ENCODE measurements at regions not wholly inside any gene's neighbourhood (a gene's known extent, or its start where the extent isn't known, plus 50 kb on each side); places are given as distances from the start of the nearest gene placed in this dataset.
"Not testable (repeated sequence)": the region's sequence is repeated elsewhere in the genome, so short reads cannot be mapped to it uniquely, and the experiment has no call there.

DNA sequence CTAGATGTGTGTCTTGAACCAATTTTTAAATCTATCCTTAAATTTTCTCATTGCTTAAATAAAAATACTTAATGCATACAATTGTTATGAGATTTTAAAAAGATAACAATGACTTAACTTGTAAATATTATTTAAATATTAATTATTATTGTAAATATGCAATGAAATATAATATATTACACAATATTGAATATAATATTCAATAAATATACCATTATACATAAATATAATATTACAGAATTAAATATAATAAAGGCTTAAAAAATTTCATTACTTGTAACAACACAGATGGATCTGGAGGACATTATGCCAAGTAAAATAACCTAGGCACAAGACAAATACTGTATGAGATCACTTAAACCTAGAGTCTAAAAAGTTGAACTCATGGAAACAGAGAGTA lies 1532.3 kb downstream of the PCDH9 start:
- DNase-seq (ENCODE audit: low read depth) = no peak

DNA sequence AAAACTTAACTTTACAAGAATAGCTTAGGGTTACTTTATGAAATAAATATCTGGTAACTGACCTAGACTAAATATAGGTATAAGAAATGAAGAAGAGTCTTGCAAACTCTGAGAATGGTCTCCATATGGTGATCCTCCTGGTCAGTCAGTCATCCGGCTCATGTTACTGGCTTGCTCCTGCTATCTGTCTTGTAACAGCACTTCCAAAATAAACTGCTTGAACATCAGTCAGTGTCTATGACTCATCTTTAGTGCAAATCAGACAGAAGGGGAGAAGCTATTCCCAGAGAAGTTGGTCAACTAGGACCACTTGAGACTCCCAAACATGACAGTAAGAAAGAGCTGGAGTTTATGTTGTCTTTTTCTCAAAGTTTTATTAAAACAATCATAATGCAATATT lies 1550.9 kb downstream of the PCDH9 start:
- DNase-seq (ENCODE audit: low read depth) = no peak

DNA sequence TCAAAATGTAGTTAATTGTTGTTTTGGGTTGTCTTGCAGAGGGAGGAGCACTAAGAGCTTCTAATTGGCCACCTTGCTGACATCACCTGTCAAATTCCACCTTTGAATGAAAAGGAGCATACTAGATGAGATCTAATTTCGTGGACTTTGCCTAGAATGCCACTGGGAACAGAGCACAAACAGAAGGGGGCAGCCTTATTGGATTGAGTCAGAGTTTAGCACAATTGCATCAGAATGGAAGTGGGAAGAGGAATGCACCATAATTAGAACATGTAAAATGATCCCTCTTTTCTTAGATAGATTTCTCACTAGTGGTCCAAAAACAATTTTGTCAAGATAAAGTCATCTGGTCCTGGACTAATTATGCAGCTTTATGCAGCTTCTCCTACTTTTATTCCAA lies 1552.2 kb downstream of the PCDH9 start:
- DNase-seq (ENCODE audit: low read depth) = peak; percentile 9

DNA sequence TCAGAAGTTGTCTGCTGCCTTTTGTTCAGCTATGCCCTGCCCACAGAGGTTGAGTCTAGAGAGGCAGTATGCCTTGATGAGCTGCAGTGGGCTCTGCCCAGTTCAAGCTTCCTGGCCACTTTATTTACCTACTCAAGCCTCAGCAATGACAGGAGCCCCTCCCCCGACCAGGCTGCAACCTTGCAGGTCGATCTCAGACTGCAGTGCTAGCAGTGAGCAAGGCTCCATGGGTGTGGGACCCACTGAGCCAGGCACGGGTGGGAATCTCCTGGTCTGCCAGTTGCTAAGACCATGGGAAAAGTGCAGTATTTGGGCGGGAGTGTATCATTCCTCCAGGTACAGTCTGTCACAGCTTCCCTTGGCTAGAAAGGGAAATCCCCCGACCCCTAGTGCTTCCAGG lies 1554.8 kb downstream of the PCDH9 start:
- DNase-seq (ENCODE audit: low read depth) = not testable (repeated sequence)

DNA sequence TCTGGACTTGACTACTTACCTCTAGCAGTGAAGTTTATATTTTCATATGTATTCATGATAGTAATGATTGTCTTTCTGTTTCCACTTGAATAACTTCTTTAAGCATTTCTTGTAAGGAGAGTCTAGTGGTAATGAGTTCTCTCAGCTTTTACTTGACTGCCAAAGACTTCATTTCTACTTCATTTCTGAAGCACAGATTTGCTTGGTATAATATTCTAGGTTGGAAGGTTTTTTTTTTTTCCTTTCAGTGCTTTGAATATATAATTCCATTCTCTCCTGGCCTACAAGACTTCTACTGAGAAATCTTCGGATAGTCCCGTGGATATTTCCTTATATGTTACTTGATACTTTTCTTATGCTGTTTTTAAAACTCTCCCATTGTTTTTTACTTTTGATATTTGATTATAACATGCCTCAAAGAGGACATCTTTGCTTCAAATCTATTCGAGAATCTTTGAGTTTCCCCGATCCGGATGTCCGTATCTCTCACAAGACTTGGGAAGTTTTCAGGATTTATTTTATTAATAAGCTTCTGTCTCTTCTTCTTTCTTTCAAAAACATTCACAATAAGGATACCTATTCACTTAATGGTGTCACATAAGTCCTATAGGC lies 1560.0 kb downstream of the PCDH9 start:
- no peak for DNase-seq (ENCODE audit: low read depth)

DNA sequence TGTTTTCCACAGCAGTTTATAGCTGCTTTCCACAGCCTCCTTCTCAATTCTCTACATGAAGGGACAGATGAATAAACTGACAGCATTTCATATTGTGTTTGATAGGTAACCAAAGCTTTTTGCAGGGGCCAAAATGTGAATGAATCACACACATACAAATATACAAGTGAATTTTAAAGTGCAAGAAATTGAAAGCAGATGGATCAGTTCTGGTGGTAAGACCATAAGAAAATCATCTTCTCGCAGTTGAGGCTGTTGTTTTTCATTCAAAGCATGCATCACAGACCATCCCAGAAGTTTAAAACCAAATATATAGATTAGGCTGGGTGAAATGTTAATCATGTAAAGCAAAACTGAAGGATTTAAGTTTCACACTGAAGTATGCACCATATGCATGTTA lies 1569.4 kb downstream of the PCDH9 start:
- DNase-seq (ENCODE audit: low read depth) = no peak

DNA sequence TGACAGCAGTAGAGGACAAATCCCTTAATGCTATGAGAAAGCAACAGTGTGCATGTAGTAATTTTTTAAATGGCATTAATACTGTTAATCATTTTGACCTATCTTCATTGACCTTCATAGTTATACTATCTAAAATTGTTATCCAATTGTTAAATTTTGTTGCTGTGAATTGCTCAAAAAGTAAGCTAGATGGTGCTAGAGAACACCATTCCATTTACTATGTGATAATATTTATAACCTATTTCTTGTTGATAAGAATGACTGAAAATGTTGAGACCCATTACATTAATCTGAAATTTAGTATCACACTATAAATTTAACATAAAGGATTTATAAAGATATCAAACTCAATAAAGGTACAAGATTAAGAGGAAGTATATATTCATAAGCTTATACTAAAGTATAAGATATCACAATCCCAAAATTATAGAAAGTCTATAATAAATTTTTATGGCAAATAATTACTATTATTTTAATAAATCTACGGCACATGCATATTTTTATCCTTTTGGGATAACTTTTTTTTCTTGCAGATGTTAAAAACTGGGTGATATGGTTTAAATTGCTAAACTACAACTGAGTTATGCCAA lies 1573.3 kb downstream of the PCDH9 start:
- peak; percentile 14 for DNase-seq (ENCODE audit: low read depth)

DNA sequence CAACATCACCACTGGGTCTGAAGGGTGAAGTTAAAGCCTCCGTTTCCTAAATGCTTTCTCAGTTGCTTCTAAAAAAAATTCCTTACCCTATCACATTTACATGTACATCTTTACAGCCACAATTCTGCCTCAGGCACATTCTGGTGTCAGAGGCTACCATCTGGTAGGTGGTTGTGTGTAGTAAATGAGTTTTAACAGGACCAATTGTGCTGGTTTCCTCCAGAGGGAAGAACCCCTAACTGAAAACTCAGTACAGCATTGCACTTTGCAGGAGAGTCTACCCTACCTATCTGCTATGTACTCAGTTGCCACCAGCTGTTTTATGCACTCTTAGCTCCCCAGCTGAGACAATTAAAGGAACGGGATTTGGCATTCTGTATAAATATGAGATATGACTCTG lies 1576.5 kb downstream of the PCDH9 start:
- DNase-seq (ENCODE audit: low read depth) = no peak

DNA sequence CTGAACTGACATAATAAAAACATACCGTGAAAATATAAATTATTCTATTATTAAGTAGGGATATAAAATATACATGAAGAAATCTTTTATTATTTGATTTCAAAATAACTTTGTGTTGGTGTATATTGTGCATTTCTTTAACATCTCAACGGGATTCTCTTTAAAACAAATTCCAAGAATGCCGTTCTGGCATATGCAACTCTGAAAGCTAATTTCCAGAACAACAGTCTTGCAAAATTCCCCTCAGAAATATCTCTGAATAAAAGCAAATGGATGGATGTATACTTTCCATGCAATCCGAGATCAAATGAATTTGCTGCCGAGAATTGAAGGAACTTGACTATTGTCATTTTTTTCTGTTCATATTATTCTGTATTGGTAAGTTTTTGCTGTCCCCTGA lies 1579.8 kb downstream of the PCDH9 start:
- DNase-seq (ENCODE audit: low read depth) = no peak

DNA sequence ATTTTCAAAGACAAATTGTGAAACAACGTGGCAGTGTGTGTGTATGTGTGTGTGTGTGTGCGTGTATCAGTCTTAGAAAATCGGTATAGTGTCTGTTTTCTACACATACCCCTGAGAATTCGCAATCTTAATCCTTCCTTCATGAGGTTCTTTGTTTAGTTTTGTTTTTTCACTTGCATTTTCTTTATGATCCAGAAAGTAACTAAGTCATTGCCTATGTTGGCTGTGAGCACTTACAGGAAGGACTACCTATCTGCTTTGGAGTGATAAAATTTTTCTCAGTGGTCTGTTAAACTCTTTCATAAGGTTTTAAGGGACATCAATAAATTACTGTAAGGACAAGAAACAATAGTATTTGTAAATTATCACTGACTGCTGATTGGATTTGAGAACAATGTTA lies 1587.1 kb downstream of the PCDH9 start:
- no peak for DNase-seq (ENCODE audit: low read depth)

DNA sequence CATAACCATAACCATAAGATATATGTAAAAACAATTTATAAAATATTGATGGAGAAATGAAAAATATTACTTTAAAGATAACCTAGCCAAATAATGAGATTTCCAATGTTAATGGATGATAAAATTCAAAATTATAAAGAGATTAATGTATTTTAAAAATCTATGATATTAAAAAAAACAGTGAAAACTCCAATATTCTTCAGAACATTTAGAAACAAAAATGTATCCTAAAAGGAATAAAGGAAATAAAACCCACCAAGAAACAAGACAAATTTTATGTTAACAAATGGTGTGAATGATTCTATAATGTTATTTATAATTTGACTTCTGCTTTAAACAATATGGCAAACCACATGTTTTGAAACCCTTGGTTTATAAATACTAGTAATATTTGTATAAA lies 1587.8 kb downstream of the PCDH9 start:
- no peak for DNase-seq (ENCODE audit: low read depth)

DNA sequence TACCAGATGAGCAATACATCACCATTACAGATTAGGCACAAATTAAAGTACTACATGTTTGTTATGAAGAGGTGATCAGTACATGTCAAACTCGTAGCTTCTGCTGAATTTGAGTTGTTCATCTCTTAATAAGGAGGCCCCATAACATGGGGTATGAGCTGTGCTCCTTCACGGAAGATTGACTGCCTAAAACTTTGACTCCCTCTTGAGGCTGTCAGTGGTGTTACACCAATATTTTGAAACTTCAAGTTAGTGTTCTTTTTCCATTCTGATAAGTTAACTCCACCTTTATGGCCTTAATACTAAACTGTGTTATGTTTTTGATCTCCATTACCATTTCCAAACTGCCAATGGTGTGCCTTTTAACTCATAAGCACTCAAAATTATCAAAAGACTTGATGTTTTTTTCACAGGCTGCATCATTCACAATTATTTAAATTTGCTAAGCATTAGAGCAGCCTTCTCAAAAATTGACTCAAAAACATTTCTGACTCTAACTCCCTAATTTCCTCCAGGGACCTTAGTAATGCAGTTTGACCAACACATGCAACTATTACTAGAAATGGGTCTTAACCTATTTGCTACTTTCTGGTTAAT lies 1591.5 kb downstream of the PCDH9 start:
- DNase-seq (ENCODE audit: low read depth) = peak; percentile 37

DNA sequence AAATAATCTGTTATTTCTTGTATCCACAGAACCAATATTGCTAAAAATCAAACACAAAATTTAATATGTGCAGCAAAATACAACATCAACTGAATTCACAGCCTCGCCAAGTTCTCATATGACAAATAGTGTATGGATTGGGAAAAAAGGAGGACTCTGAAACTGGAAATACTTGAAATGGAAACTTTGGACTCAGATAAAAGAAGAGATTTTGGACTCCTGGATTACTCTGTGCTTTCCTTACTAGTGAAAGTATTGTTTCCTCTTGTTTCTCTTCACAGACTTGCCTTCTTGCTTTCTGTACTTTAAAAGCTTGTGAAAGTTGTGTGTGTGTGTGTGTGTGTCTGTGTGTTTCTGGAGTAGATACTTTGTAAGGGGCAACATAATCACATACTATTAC lies 1596.3 kb downstream of the PCDH9 start:
- no peak for DNase-seq (ENCODE audit: low read depth)

DNA sequence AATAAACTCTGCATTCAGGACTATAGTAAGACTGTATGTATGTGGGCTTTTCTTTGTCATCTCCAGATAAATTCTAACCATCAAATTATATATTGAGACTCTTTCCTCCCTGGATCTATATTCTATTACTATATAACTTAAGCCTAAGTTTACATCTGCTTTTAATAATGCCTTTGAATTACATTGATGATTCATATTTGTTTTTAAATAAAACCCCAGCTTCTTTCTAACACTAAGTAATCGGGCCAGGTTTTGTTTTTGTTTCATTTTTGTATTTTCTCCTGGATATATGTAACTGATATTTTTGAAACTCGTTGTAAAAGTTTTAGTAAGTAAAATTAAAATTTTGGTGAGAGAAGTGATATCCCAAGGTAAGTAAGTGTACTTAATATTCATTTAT lies 1599.1 kb downstream of the PCDH9 start:
- DNase-seq (ENCODE audit: low read depth) = no peak

DNA sequence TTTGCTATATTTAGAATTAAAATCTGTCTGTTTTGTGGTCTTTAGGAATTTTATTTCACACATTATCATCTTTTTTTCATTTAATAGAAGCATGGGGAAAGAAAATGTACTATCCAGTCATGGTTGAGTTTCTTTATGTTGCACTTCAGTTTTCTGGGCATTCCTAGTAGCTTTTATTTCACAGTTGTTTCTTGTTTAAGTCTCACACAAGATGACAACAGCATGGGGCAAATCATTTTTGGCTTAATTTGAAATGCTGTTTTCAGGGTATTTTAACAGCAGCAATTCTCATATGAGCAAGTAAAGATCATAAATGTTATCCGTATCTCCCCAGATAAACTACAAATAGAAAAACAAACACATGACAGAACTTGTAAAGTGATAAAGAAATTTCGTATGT lies 1600.2 kb downstream of the PCDH9 start:
- no peak for DNase-seq (ENCODE audit: low read depth)

DNA sequence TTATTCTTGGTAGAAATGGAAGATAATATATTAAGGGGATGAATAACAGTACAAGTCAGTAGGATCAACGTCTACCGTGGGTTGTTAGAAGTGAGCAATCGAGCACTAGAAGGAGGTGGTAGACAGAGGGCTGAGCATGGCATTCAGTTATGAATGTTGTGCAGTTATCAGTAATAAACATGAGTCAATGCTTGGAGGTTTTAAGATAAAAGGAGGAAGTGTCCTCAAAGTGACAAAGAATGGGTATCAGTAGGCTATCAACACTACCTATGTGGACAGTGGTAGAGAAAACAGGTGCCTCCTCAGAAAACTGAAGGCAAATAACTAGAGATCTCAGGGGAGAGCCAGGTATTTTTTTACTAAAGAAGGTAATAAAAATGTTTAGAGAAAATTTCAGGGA lies 1607.0 kb downstream of the PCDH9 start:
- DNase-seq (ENCODE audit: low read depth) = no peak

DNA sequence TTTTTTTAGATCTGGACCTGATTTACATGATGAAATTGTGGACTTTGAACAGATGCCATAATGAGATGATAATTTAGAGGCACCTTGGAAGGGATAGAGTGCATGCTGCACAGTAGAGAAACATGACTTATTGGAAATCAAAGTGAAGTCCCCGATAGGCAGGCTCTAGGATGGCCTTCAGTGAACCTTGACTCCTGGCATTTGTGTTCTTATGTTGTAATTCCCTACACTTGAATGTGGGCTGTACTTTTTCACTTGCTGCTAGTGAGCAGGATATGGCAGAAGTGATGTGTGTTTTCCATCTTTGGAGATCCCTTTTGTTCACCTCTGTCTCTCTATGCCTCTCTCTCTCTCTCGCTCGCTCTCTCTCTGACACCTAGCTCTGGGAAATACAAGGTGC lies 1614.6 kb downstream of the PCDH9 start:
- no peak for DNase-seq (ENCODE audit: low read depth)

DNA sequence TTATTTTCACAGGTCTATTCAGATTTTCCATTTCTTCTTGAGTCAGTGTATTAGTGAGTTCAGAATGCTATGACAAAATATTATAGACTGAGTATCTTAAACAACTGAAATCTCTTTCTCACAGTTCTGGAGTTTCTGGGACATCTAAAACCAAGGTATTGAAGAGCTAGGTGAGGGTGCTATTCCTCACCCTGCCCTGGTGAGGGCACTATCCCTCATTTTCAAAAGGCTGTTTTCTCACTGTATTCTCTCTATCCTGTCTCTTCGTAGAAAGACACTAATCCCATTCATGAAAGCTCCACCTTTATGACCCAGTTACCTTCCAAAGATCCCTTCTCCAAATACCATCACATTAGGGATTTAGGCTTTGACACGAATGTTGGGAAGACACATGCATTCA lies 1617.1 kb downstream of the PCDH9 start:
- DNase-seq (ENCODE audit: low read depth) = no peak

DNA sequence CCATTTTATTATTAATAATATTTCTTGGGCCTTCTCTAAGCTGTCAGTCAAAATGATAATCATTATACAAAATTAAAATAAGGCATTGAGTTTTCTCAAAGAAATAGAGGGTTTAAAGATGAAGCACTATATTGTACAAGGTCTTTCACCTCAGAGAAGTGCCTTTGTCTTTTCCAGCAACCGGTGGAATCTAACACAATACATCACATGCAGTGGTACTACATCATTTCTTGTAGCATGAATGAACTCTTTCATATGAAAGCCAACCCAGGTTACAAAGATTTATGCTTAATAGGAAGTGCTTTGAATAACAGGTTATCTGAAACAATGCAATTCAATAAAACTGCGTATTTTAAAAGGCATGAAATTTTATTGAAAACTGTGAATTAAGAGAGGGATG lies 1620.8 kb downstream of the PCDH9 start:
- no peak for DNase-seq (ENCODE audit: low read depth)

DNA sequence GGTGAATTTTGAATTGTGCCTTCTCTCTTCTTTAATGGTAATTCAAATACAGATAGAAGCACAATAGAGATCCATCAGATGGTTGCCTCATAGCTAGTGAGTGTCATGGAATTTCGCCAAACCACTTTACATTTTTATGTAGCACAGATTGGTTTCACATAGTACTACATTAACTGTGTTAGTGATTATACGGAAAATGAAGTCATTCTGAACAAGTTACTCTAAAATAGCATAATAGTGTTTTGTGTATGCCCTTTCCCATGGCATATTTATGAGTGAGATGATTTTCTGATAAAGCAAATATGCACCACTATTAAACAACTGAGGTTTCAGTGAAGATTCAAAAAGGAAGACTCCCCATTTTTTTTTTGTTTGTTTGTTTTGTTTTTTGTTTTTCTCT lies 1623.5 kb downstream of the PCDH9 start:
- DNase-seq (ENCODE audit: low read depth) = peak; percentile 4

DNA sequence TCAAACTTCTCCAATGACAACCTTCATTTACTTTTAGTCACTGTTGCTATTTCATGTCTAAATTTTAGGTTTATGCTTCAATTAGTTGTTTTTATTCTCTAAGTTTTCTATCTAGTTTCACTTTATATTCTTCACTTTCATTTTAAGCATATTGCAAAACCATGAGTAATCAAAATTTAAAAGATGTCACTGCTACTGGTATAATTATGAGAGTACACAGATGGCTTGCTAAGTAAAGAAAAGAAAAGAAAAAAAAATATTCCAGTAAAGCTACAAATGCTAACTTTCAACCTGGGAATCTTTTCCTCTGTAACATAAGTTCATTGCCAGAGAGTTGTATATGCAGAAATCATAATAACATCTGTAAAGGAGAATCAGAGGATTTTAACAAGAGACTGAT lies 1624.7 kb downstream of the PCDH9 start:
- no peak for DNase-seq (ENCODE audit: low read depth)

DNA sequence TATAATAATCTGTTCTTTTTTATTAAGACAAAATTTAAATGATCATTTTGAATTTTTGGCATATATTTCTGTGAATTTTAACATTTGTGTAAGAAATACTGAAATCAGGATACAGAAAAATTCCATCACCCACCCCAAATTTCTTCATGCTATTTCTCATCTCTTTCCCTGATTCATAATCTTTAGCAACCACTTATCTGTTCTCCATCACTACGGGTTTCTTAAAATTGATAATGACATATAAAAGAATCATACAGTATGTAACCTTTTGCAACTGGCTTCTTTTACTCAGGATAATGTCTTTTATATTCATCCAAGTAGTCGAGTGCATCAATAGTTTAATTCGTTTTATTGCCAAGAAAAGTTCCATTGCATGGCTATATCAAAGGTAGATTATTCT lies 1627.0 kb downstream of the PCDH9 start:
- DNase-seq (ENCODE audit: low read depth) = no peak

DNA sequence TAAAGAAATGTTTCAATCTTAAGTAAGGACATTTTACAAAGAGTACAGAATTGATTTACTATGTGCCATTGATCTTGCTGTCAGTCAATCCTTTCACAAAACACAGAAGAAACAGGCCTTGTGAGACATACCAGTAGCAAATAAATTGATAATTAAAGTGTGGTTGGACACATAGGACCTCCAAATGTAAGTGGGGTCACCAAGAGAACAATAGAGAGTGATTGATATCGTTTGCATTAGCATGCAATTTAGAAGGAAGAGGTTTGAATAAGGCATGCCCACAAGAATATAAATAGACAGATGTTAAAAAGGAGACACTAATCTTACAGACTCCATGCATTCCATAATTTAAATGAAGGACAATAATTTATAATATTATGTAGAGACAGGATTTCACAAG lies 1628.3 kb downstream of the PCDH9 start:
- no peak for DNase-seq (ENCODE audit: low read depth)

DNA sequence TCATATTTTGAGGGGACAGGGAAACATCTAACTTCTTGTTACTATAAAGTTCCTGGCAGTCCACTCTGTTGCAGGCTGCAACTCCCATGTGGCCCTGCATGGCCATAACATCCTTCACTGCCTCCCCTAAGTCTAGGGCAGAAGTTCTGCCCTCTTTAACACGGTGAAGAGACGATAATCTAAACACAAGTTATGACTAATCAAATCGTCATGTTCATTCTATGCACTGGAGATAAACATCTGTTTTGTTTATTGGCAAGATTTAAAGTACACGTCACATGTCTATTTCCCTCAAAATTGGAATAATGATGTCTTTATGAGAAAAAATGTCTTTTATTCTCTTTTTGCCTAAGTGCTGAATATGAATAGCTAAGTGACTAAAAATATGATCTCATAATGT lies 1629.4 kb downstream of the PCDH9 start:
- no peak for DNase-seq (ENCODE audit: low read depth)

Measured in renal cortical epithelial cell (primary cell).